ENCODE measurements at regions not wholly inside any gene's neighbourhood (a gene's known extent, or its start where the extent isn't known, plus 50 kb on each side); places are given as distances from the start of the nearest gene placed in this dataset.

GRCh38 chr1:83098131-83098530, 900.8 kb downstream of the TTLL7 start:
- TF ChIP-seq, protein P1, sequence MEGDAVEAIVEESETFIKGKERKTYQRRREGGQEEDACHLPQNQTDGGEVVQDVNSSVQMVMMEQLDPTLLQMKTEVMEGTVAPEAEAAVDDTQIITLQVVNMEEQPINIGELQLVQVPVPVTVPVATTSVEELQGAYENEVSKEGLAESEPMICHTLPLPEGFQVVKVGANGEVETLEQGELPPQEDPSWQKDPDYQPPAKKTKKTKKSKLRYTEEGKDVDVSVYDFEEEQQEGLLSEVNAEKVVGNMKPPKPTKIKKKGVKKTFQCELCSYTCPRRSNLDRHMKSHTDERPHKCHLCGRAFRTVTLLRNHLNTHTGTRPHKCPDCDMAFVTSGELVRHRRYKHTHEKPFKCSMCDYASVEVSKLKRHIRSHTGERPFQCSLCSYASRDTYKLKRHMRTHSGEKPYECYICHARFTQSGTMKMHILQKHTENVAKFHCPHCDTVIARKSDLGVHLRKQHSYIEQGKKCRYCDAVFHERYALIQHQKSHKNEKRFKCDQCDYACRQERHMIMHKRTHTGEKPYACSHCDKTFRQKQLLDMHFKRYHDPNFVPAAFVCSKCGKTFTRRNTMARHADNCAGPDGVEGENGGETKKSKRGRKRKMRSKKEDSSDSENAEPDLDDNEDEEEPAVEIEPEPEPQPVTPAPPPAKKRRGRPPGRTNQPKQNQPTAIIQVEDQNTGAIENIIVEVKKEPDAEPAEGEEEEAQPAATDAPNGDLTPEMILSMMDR (IDR thresholded peaks at IDR 0.05) = no peak
- no peak for TF ChIP-seq POLR2A (IDR thresholded peaks at IDR 0.05)

All from right lobe of liver (tissue), 4 donors.